Tibial nerve (tissue), 4 donors: ENCODE measurements at regions not wholly inside any gene's neighbourhood (a gene's known extent, or its start where the extent isn't known, plus 50 kb on each side); places are given as distances from the start of the nearest gene placed in this dataset.

Experiments
- CTCF ChIP-seq, 5 experiments: fragments of 200-600 bp in 3 of 5; fragments of 450-650 bp in 2 of 5; sonication (generic) in 3 of 5; IDR thresholded peaks; one replicate each; pipeline ENCODE4 v1.5.1; 2016 to 2019; ENCODE audit warnings: antibody characterized with exemption in 5 of 5, mild to moderate bottlenecking in 3 of 5, moderate library complexity in 2 of 5
- EP300 ChIP-seq, 2 donors: sonication (generic); formaldehyde crosslinking; IDR thresholded peaks; one replicate each; pipeline ENCODE4 v1.6.1; 2017; ENCODE audit warnings: antibody characterized with exemption in 2 of 2, mild to moderate bottlenecking in 1 of 2
- POLR2A ChIP-seq, 2 donors: fragments of 450-650 bp; IDR thresholded peaks; one replicate each; pipeline ENCODE4 v1.6.1; 2017; ENCODE audit warnings: antibody characterized with exemption in 2 of 2, mild to moderate bottlenecking in 2 of 2, moderate library complexity in 2 of 2

- TF ChIP-seq CTCF (IDR thresholded peaks at IDR 0.05), result no peak
- no peak for TF ChIP-seq POLR2A (IDR thresholded peaks at IDR 0.05)
- TF ChIP-seq EP300 (IDR thresholded peaks at IDR 0.05), result no peak
Measured at GRCh38 chr16:9465161-9465560, 373.7 kb downstream of the HAPSTR1 start.
